ENCODE measurements at regions not wholly inside any gene's neighbourhood (a gene's known extent, or its start where the extent isn't known, plus 50 kb on each side); places are given as distances from the start of the nearest gene placed in this dataset.

- no peak for TF ChIP-seq POLR2A (IDR thresholded peaks at IDR 0.05)
- TF ChIP-seq CTCF (IDR thresholded peaks at IDR 0.05): no peak
These were observed 356.5 kb upstream of the PTBP2 start for GRCh38 chr1:96365076-96365475.
